HL-60 (cell line): ENCODE measurements at regions not wholly inside any gene's neighbourhood (a gene's known extent, or its start where the extent isn't known, plus 50 kb on each side); places are given as distances from the start of the nearest gene placed in this dataset.

ENCODE experiments used
- DNase-seq, 2 experiments: peaks; one replicate each; pipeline ENCODE4 v3.0.0-alpha.2; 2010 to 2020; ENCODE audit warnings: low read depth in 1 of 2, low spot score in 1 of 2
- H3K27ac ChIP-seq: fragments of 250-450 bp; sonication (Bioruptor Pico); replicated peaks from 2 replicates; pipeline ENCODE4 v1.5.1; 2020; ENCODE audit warnings: mild to moderate bottlenecking, moderate library complexity
- H3K27me3 ChIP-seq: fragments of 250-450 bp; sonication (Bioruptor Pico); 2 replicates; pipeline ENCODE4 v1.5.1; 2021; ENCODE audit warnings: mild to moderate bottlenecking, moderate library complexity; ENCODE audit not compliant: insufficient read depth, poor library complexity, severe bottlenecking
- H3K4me3 ChIP-seq: replicated peaks from 2 replicates; pipeline ENCODE4 v1.5.1; 2011; ENCODE audit warnings: mild to moderate bottlenecking, control low read depth, low read length; ENCODE audit not compliant: insufficient read depth
- GABPA ChIP-seq: IDR thresholded peaks from 2 replicates; pipeline ENCODE4 v1.6.1; 2012; ENCODE audit warnings: low read depth
- POLR2AphosphoS5 ChIP-seq: IDR thresholded peaks from 2 replicates; pipeline ENCODE4 v1.6.1; 2012; ENCODE audit warnings: low read depth
- SPI1 ChIP-seq: IDR thresholded peaks from 2 replicates; pipeline ENCODE4 v1.6.1; 2012; ENCODE audit warnings: low read depth, mild to moderate bottlenecking, borderline replicate concordance
- TF ChIP-seq, protein P1 (sequence below): IDR thresholded peaks from one replicate; pipeline ENCODE4 v1.5.1; 2011; ENCODE audit warnings: low read length, control low read depth, inconsistent platforms; ENCODE audit not compliant: insufficient read depth
- TF ChIP-seq, protein P2 (sequence below): IDR thresholded peaks from 2 replicates; pipeline ENCODE4 v1.6.1; 2012; ENCODE audit warnings: low read depth; ENCODE audit not compliant: insufficient replicate concordance

DNA sequence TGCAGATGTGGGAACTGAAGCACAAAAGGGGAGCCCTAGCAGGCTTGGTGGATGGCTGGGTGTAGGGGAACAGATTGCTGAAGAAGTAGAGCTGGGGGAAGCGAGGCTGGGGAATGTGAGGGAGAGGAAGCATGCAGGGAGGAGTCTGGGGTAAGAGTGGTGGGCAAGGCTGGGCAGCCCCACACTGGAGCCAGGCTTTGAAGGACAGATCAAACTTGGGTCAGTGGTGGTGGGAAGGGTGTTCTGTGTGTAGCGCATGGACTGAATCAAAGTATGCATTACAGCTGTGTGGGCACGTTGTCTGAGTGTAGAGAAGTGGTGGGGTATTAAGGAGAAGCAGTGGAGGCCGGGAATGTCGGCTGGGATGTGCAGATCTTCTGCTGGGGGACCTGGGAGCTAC lies 116.0 kb downstream of the CYLD start:
- Histone ChIP-seq H3K27ac (no peak overlapping the region), H3K27me3 (no peaks in the 10 kb centered on the region), H3K4me3 (no peak overlapping the region)
- DNase-seq: no peak
- TF ChIP-seq, protein P1, sequence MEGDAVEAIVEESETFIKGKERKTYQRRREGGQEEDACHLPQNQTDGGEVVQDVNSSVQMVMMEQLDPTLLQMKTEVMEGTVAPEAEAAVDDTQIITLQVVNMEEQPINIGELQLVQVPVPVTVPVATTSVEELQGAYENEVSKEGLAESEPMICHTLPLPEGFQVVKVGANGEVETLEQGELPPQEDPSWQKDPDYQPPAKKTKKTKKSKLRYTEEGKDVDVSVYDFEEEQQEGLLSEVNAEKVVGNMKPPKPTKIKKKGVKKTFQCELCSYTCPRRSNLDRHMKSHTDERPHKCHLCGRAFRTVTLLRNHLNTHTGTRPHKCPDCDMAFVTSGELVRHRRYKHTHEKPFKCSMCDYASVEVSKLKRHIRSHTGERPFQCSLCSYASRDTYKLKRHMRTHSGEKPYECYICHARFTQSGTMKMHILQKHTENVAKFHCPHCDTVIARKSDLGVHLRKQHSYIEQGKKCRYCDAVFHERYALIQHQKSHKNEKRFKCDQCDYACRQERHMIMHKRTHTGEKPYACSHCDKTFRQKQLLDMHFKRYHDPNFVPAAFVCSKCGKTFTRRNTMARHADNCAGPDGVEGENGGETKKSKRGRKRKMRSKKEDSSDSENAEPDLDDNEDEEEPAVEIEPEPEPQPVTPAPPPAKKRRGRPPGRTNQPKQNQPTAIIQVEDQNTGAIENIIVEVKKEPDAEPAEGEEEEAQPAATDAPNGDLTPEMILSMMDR: no peak
- TF ChIP-seq, protein P2, sequence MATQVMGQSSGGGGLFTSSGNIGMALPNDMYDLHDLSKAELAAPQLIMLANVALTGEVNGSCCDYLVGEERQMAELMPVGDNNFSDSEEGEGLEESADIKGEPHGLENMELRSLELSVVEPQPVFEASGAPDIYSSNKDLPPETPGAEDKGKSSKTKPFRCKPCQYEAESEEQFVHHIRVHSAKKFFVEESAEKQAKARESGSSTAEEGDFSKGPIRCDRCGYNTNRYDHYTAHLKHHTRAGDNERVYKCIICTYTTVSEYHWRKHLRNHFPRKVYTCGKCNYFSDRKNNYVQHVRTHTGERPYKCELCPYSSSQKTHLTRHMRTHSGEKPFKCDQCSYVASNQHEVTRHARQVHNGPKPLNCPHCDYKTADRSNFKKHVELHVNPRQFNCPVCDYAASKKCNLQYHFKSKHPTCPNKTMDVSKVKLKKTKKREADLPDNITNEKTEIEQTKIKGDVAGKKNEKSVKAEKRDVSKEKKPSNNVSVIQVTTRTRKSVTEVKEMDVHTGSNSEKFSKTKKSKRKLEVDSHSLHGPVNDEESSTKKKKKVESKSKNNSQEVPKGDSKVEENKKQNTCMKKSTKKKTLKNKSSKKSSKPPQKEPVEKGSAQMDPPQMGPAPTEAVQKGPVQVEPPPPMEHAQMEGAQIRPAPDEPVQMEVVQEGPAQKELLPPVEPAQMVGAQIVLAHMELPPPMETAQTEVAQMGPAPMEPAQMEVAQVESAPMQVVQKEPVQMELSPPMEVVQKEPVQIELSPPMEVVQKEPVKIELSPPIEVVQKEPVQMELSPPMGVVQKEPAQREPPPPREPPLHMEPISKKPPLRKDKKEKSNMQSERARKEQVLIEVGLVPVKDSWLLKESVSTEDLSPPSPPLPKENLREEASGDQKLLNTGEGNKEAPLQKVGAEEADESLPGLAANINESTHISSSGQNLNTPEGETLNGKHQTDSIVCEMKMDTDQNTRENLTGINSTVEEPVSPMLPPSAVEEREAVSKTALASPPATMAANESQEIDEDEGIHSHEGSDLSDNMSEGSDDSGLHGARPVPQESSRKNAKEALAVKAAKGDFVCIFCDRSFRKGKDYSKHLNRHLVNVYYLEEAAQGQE: no peak
- TF ChIP-seq SPI1 (no peak), GABPA (no peak), POLR2AphosphoS5 (no peak)

DNA sequence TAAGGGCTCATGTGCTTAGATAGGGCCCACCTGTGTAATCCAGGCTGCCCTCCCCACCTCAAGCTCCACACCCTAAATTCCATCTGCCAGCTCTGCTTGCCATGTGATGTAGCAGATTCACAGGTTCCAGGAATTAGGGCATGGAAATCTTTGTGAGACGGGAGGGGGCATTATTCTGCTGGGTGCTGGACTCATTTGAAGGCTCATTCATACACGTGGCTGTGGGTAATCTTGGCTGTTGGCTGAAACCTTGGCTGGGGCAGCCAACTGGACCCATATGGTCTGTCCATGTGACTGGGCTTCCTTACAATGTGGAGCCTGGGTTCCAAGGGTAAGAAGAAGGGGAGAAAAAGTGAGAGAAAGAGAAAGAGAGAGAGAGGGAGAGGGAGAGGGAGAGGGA lies 115.1 kb downstream of the CYLD start:
- TF ChIP-seq SPI1: no peak
- TF ChIP-seq, protein P2: no peak
- TF ChIP-seq GABPA: no peak
- TF ChIP-seq POLR2AphosphoS5: no peak
- TF ChIP-seq, protein P1: no peak

DNA sequence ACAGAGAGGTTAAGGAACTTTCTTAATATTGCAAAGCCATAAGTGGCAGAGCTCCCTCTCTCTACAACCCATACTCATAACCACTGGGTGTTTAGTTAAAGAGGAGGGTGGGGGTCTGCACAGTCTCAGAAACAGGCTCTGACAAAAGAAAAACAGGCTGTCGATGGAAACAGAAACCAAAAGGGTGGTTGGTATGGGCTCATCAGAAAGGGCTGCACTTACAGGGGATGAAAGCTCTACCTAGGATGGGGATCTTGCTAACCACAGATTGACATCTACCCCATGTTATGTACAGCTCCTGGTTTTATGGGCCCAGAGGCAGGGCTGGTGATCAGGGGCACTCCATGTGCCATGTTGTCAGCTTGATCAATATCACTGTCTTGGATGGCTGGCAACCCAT lies 111.4 kb downstream of the CYLD start:
- no peak for DNase-seq
- Histone ChIP-seq H3K27ac (no peak overlapping the region), H3K27me3 (peaks cover 2% of the 10 kb centered on the region), H3K4me3 (no peak overlapping the region)
- TF ChIP-seq, protein P2: no peak
- no peak for TF ChIP-seq POLR2AphosphoS5
- TF ChIP-seq, protein P1: no peak
- TF ChIP-seq SPI1: no peak
- no peak for TF ChIP-seq GABPA

More for the DNA sequence above, 115.1 kb downstream of the CYLD start:
- no peak overlapping the region for H3K4me3 ChIP-seq
- H3K27me3 ChIP-seq: no peaks in the 10 kb centered on the region
- DNase-seq: no peak
- no peak overlapping the region for H3K27ac ChIP-seq
